ENCODE measurements at regions not wholly inside any gene's neighbourhood (a gene's known extent, or its start where the extent isn't known, plus 50 kb on each side); places are given as distances from the start of the nearest gene placed in this dataset.

DNA sequence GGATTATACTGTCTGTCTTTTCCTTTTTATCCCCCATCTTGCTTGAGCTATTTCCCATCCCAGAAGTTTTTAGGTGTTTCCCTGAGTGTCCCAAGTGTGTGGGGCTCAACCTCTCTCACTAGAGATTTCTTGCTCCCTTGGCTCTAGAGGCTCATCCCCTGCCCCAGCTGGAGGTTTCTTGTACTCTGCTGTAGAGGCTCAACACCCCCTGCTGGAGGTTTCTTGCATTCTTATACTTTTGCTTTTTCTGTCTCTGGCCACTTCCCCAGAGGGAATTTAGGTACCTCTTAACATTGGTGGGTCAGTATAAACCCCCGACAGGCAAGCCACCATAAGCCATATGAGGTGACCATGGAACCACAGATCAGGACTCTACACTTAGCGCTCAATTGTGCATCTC lies 114.2 kb upstream of the FAM3C start:
- TF ChIP-seq RAD21 (IDR thresholded peaks at IDR 0.05; ENCODE audit: low read depth): peak; percentile 24; the same call in 1 of the 2 replicates
- TF ChIP-seq, protein P1, sequence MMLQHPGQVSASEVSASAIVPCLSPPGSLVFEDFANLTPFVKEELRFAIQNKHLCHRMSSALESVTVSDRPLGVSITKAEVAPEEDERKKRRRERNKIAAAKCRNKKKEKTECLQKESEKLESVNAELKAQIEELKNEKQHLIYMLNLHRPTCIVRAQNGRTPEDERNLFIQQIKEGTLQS (IDR thresholded peaks at IDR 0.05): no peak
- TF ChIP-seq JUND (IDR thresholded peaks at IDR 0.05): no peak
- TF ChIP-seq, protein P2, sequence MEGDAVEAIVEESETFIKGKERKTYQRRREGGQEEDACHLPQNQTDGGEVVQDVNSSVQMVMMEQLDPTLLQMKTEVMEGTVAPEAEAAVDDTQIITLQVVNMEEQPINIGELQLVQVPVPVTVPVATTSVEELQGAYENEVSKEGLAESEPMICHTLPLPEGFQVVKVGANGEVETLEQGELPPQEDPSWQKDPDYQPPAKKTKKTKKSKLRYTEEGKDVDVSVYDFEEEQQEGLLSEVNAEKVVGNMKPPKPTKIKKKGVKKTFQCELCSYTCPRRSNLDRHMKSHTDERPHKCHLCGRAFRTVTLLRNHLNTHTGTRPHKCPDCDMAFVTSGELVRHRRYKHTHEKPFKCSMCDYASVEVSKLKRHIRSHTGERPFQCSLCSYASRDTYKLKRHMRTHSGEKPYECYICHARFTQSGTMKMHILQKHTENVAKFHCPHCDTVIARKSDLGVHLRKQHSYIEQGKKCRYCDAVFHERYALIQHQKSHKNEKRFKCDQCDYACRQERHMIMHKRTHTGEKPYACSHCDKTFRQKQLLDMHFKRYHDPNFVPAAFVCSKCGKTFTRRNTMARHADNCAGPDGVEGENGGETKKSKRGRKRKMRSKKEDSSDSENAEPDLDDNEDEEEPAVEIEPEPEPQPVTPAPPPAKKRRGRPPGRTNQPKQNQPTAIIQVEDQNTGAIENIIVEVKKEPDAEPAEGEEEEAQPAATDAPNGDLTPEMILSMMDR (IDR thresholded peaks at IDR 0.05 in 2 of 3, conservative IDR thresholded peaks at IDR 0.05 in 1 of 3; ENCODE audit: borderline replicate concordance in 1 of 3, insufficient read depth in 1 of 3, low read depth in 2 of 3, low read length in 2 of 3): peak in 2 of 3 experiments; percentile 23 to 28; a peak in 3 of 6 replicates
- TF ChIP-seq EZH2phosphoT487 (IDR thresholded peaks at IDR 0.05; ENCODE audit: borderline replicate concordance): no peak
- ChIA-PET CTCF (no interaction called here), POLR2A (no interaction called here), RAD21 (ENCODE audit: low non-redundant PET in 1 of 2, low total read pairs in 2 of 2, uncharacterized antibody in 2 of 2, unreplicated experiment in 2 of 2) (no interaction called here)
- H4K20me1 ChIP-seq (ENCODE audit: insufficient read depth): no peaks in the 10 kb centered on the region
- H3K9me2 ChIP-seq (ENCODE audit: insufficient read depth): no peaks in the 10 kb centered on the region
- intact Hi-C loops (cut with micrococcal nuclease): no loop called here
- DNase-seq (ENCODE audit: low read depth, low spot score): no peak
- no TSS peak for BruUV-seq (replicated peaks)
- H3K4me2 ChIP-seq (ENCODE audit: low read length): no peak overlapping the region
- peaks cover 2 to 43% of the 10 kb centered on the region in 2 experiments; a peak in 2 of 4 replicates for H3K9me3 ChIP-seq (ENCODE audit: control insufficient read depth in 1 of 2, insufficient read depth in 1 of 2, low read depth in 1 of 2, low read length in 2 of 2)
- no peaks in the 10 kb centered on the region for H3K79me2 ChIP-seq (ENCODE audit: insufficient read depth, low read length)
- H3K4me3 ChIP-seq (replicated peaks in 1 of 2; ENCODE audit: low read depth in 1 of 2, low read length in 2 of 2): no peak overlapping the region
- no peak overlapping the region for H3K9ac ChIP-seq (ENCODE audit: low read length)
- ATAC-seq: no peak
- no peaks in the 10 kb centered on the region for H3K27me3 ChIP-seq (ENCODE audit: insufficient read depth, low read length)
- peaks cover 0 to 4% of the 10 kb centered on the region in 2 experiments; a peak in 1 of 4 replicates for H3K36me3 ChIP-seq (ENCODE audit: control insufficient read depth in 1 of 2, insufficient read depth in 2 of 2, low read length in 2 of 2)
- no peak overlapping the region for H3K27ac ChIP-seq (ENCODE audit: low read depth, low read length)
- H2AFZ ChIP-seq (ENCODE audit: low read depth, low read length, poor library complexity, severe bottlenecking): no peak overlapping the region
- 0 out of 4 replicates have a peak, but pooled peaks cover 0 to 3% of the 10 kb centered on the region in 2 experiments for H3K4me1 ChIP-seq (ENCODE audit: control insufficient read depth in 1 of 2, insufficient read depth in 2 of 2, low read length in 2 of 2)

DNA sequence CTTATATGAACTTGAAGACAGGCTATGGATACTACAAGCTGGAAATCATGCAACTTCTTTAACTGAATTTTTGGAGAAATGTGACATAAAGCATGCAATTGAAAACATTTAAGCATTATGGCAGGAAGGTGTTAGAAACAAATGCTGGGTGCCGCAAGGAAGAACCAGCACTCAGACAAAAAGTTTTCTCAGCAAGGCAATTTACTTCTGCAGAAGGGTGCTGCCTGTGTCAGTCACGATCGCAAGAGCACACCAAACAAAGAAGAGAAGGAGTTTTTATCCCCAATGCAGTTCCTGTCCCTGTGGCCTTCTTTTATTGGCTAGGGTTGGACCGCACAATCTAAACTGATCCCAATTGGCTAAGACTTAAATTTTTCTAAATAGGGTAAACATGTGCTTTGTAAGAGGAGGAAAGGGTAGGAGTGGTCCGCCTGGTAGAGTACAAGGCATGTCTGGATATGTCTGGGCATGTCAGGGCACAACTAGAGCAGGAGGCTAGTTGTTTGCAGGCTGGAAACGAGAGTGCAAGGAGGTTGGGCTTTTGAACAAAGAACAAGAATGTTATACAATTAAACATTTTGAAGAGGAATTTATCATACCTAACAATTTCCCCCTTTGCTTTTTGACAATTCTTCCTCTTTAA lies 109.6 kb upstream of the FAM3C start:
- Histone ChIP-seq H3K36me3 (ENCODE audit: control insufficient read depth in 1 of 2, insufficient read depth in 2 of 2, low read length in 2 of 2) (peaks cover 0 to 5% of the 10 kb centered on the region in 2 experiments; a peak in 1 of 4 replicates), H3K9me2 (ENCODE audit: insufficient read depth) (no peaks in the 10 kb centered on the region), H3K27ac (ENCODE audit: low read depth, low read length) (no peak overlapping the region; the same call in 1 of the 2 replicates), H3K79me2 (ENCODE audit: insufficient read depth, low read length) (no peaks in the 10 kb centered on the region), H3K4me1 (ENCODE audit: control insufficient read depth in 1 of 2, insufficient read depth in 2 of 2, low read length in 2 of 2) (peaks cover 4 to 12% of the 10 kb centered on the region in 2 experiments; a peak in 2 of 4 replicates), H4K20me1 (ENCODE audit: insufficient read depth) (no peaks in the 10 kb centered on the region), H2AFZ (ENCODE audit: low read depth, low read length, poor library complexity, severe bottlenecking) (no peak overlapping the region), H3K4me2 (ENCODE audit: low read length) (no peak overlapping the region), H3K4me3 (replicated peaks in 1 of 2; ENCODE audit: low read depth in 1 of 2, low read length in 2 of 2) (no peak overlapping the region), H3K27me3 (ENCODE audit: insufficient read depth, low read length) (no peaks in the 10 kb centered on the region), H3K9me3 (ENCODE audit: control insufficient read depth in 1 of 2, insufficient read depth in 1 of 2, low read depth in 1 of 2, low read length in 2 of 2) (peaks cover 8 to 42% of the 10 kb centered on the region in 2 experiments; a peak in 2 of 4 replicates), H3K9ac (ENCODE audit: low read length) (no peak overlapping the region)
- ChIA-PET RAD21 (ENCODE audit: low non-redundant PET in 1 of 2, low total read pairs in 2 of 2, uncharacterized antibody in 2 of 2, unreplicated experiment in 2 of 2) (no interaction called here), CTCF (no interaction called here), POLR2A (no interaction called here)
- intact Hi-C loops (cut with micrococcal nuclease): no loop called here
- ATAC-seq: no peak
- no peak for DNase-seq (ENCODE audit: low read depth, low spot score)
- BruUV-seq (replicated peaks): no TSS peak
- TF ChIP-seq, protein P3, sequence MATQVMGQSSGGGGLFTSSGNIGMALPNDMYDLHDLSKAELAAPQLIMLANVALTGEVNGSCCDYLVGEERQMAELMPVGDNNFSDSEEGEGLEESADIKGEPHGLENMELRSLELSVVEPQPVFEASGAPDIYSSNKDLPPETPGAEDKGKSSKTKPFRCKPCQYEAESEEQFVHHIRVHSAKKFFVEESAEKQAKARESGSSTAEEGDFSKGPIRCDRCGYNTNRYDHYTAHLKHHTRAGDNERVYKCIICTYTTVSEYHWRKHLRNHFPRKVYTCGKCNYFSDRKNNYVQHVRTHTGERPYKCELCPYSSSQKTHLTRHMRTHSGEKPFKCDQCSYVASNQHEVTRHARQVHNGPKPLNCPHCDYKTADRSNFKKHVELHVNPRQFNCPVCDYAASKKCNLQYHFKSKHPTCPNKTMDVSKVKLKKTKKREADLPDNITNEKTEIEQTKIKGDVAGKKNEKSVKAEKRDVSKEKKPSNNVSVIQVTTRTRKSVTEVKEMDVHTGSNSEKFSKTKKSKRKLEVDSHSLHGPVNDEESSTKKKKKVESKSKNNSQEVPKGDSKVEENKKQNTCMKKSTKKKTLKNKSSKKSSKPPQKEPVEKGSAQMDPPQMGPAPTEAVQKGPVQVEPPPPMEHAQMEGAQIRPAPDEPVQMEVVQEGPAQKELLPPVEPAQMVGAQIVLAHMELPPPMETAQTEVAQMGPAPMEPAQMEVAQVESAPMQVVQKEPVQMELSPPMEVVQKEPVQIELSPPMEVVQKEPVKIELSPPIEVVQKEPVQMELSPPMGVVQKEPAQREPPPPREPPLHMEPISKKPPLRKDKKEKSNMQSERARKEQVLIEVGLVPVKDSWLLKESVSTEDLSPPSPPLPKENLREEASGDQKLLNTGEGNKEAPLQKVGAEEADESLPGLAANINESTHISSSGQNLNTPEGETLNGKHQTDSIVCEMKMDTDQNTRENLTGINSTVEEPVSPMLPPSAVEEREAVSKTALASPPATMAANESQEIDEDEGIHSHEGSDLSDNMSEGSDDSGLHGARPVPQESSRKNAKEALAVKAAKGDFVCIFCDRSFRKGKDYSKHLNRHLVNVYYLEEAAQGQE (IDR thresholded peaks at IDR 0.05; ENCODE audit: low read depth): no peak
- TF ChIP-seq ZFX (IDR thresholded peaks at IDR 0.05) (no peak), POLR2A (IDR thresholded peaks at IDR 0.05; ENCODE audit: borderline replicate concordance, extremely low read depth, insufficient read depth, insufficient read length) (no peak), SIN3A (IDR thresholded peaks at IDR 0.05; ENCODE audit: low read depth) (no peak), EZH2 (IDR thresholded peaks at IDR 0.05) (no peak), JUND (IDR thresholded peaks at IDR 0.05) (no peak)
- TF ChIP-seq, protein P2 (IDR thresholded peaks at IDR 0.05 in 2 of 3, conservative IDR thresholded peaks at IDR 0.05 in 1 of 3; ENCODE audit: borderline replicate concordance in 1 of 3, insufficient read depth in 1 of 3, low read depth in 2 of 3, low read length in 2 of 3): no peak
- TF ChIP-seq, protein P1 (IDR thresholded peaks at IDR 0.05): no peak
